ENCODE measurements at regions not wholly inside any gene's neighbourhood (a gene's known extent, or its start where the extent isn't known, plus 50 kb on each side); places are given as distances from the start of the nearest gene placed in this dataset.

GRCh38 chr20:57883224-57883623 lies 173.4 kb upstream of the PMEPA1 start:
- Histone ChIP-seq H3K14ac (ENCODE audit: insufficient read length) (no peak overlapping the region), H3K79me1 (ENCODE audit: low read depth, low read length) (no peaks in the 10 kb centered on the region), H2BK20ac (ENCODE audit: low read length) (no peak overlapping the region), H3K4ac (replicated peaks; ENCODE audit: insufficient read length, low read depth, low read length) (no peak overlapping the region), H3K23me2 (ENCODE audit: low read depth, low read length) (no peaks in the 10 kb centered on the region), H2BK12ac (ENCODE audit: low read depth, low read length) (no peak overlapping the region), H2AK5ac (ENCODE audit: low read depth, low read length) (no peak overlapping the region), H3K9ac (replicated peaks in 1 of 4; ENCODE audit: extremely low read depth in 1 of 4, low read depth in 3 of 4, low read length in 3 of 4) (no peak overlapping the region), H3K27ac (ENCODE audit: low read depth, low read length) (no peak overlapping the region), H3K4me3 (ENCODE audit: extremely low read depth in 1 of 4, insufficient read depth in 2 of 4, low read depth in 3 of 4, low read length in 4 of 4) (no peak overlapping the region), H4K91ac (replicated peaks; ENCODE audit: insufficient read length, low read length) (no peak overlapping the region), H3K9me3 (ENCODE audit: insufficient read depth in 2 of 2, low read depth in 1 of 2, low read length in 1 of 2) (no peaks in the 10 kb centered on the region), H2BK5ac (ENCODE audit: low read depth, low read length) (no peak overlapping the region), H3K79me2 (ENCODE audit: control insufficient read depth in 1 of 2, insufficient read depth in 2 of 2, low read length in 2 of 2) (no peaks in the 10 kb centered on the region), H3K27me3 (replicated peaks in 1 of 4; ENCODE audit: control insufficient read depth in 3 of 4, extremely low read depth in 1 of 4, insufficient read depth in 3 of 4, low read length in 3 of 4) (no peaks in the 10 kb centered on the region), H4K8ac (ENCODE audit: extremely low read depth, insufficient read depth, low read length) (no peak overlapping the region), H2BK15ac (ENCODE audit: low read length) (no peak overlapping the region), H3K56ac (replicated peaks; ENCODE audit: insufficient read length, low read depth, low read length) (no peak overlapping the region), H3K4me1 (replicated peaks in 1 of 4; ENCODE audit: control insufficient read depth in 3 of 4, insufficient read depth in 4 of 4, low read length in 3 of 4) (peaks cover 0 to 4% (median 0%) of the 10 kb centered on the region in 4 experiments; a peak in 1 of 7 replicates), H3K36me3 (ENCODE audit: control insufficient read depth in 2 of 4, insufficient read depth in 4 of 4, low read length in 3 of 4) (no peaks in the 10 kb centered on the region), H4K5ac (ENCODE audit: insufficient read length, low read depth, low read length) (no peak overlapping the region), H3K4me2 (ENCODE audit: insufficient read depth in 1 of 2, low read depth in 2 of 2, low read length in 2 of 2) (no peak overlapping the region), H3K18ac (ENCODE audit: extremely low read depth, low read length) (no peak overlapping the region), H2BK120ac (replicated peaks; ENCODE audit: low read depth, low read length) (no peak overlapping the region), H2AFZ (ENCODE audit: low read length) (no peak overlapping the region), H3K23ac (ENCODE audit: insufficient read length) (no peak overlapping the region), H4K20me1 (replicated peaks in 1 of 2; ENCODE audit: control insufficient read depth in 1 of 2, insufficient read depth in 2 of 2, low read length in 2 of 2) (no peaks in the 10 kb centered on the region)
- FAIRE-seq (no peak), DNase-seq (ENCODE audit: low read depth in 1 of 2, low spot score in 2 of 2) (no peak)
- 89% methylated on average over 6 of the region's 6 CpGs; no CpG with 5 or more reads in 1 of the 2 experiments for WGBS, 2 experiments (ENCODE audit: extremely low coverage in 1 of 2, insufficient coverage in 1 of 2, insufficient read length in 1 of 2, insufficient replicate concordance in 2 of 2, low coverage in 1 of 2, low lambda C conversion rate in 2 of 2, missing lambda C conversion rate in 1 of 2)
- TF ChIP-seq KDM5A (IDR thresholded peaks at IDR 0.05; ENCODE audit: low read length) (no peak), POU5F1 (IDR thresholded peaks at IDR 0.05; ENCODE audit: low read depth, low read length) (no peak)
- POLR2A ChIA-PET (ENCODE audit: partially characterized antibody) = no interaction called here
- CTCF ChIA-PET (ENCODE audit: partially characterized antibody) = no interaction called here

All from H1 (cell line).